HEK293 (cell line): ENCODE measurements at regions not wholly inside any gene's neighbourhood (a gene's known extent, or its start where the extent isn't known, plus 50 kb on each side); places are given as distances from the start of the nearest gene placed in this dataset.
"Not testable (repeated sequence)": the region's sequence is repeated elsewhere in the genome, so short reads cannot be mapped to it uniquely, and the experiment has no call there.

Experiments
- CTCF ChIA-PET: fragments of 350-600 bp; formaldehyde crosslinking; extraction: SDS; loops from one replicate; lab custom pipeline; 2021; ENCODE audit warnings: antibody characterized with exemption; lab: Yijun Ruan, JAX
- POLR2A ChIA-PET: fragments of 300-600 bp; formaldehyde crosslinking; extraction: SDS; loops from one replicate; lab custom pipeline; 2020; ENCODE audit warnings: antibody characterized with exemption, inconsistent platforms; lab: Yijun Ruan, JAX
- H3K27ac ChIP-seq: fragments of 200-500 bp; sonication (Bioruptor generic); 2 replicates; pipeline ENCODE4 v1.5.1; 2014; ENCODE audit warnings: low read depth, low read length, control low read depth, inconsistent platforms; ENCODE audit errors: extremely low read depth
- H3K36me3 ChIP-seq, 2 experiments: fragments of 200-500 bp in 1 of 2; sonication (Bioruptor generic) in 1 of 2; 1 replicate in 1 of 2; 2 replicates in 1 of 2; pipeline ENCODE4 v1.5.1; 2014 to 2017; ENCODE audit warnings: inconsistent platforms in 2 of 2, low read length in 2 of 2; ENCODE audit not compliant: control insufficient read depth in 2 of 2, insufficient read depth in 1 of 2
- H3K4me1 ChIP-seq: fragments of 200-500 bp; sonication (Bioruptor generic); 2 replicates; pipeline ENCODE4 v1.5.1; 2014; ENCODE audit warnings: mild to moderate bottlenecking, low read length, inconsistent platforms; ENCODE audit not compliant: control insufficient read depth, insufficient read depth
- H3K4me3 ChIP-seq: 2 replicates; pipeline ENCODE4 v1.5.1; 2011; ENCODE audit warnings: low read depth, mild to moderate bottlenecking, control low read depth, low read length, moderate library complexity
- H3K9me3 ChIP-seq: fragments of 200-500 bp; sonication (Bioruptor generic); 2 replicates; pipeline ENCODE4 v1.5.1; 2014; ENCODE audit warnings: low read depth, low read length, inconsistent platforms; ENCODE audit not compliant: control insufficient read depth, insufficient read depth
- BCL11A ChIP-seq: fragments of 450-650 bp; formaldehyde crosslinking; IDR thresholded peaks from 2 replicates; pipeline ENCODE4 v1.5.1; 2016; ENCODE audit warnings: low read depth, missing biosample characterization, missing genetic modification characterization
- HOXD13 ChIP-seq: sonication (generic); formaldehyde crosslinking; IDR thresholded peaks from 2 replicates; pipeline ENCODE4 v1.8.0; 2022; ENCODE audit warnings: missing genetic modification reagents, borderline replicate concordance
- KLF10 ChIP-seq: fragments of 450-650 bp; IDR thresholded peaks from 2 replicates; pipeline ENCODE4 v1.5.1; 2018; ENCODE audit warnings: missing biosample characterization, mild to moderate bottlenecking, missing genetic modification characterization
- OSR2 ChIP-seq: fragments of 450-650 bp; formaldehyde crosslinking; IDR thresholded peaks from 2 replicates; pipeline ENCODE4 v1.5.1; 2016; ENCODE audit warnings: missing biosample characterization, missing genetic modification characterization
- PBX3 ChIP-seq: sonication (generic); formaldehyde crosslinking; IDR thresholded peaks from 2 replicates; pipeline ENCODE4 v1.8.1; 2022; ENCODE audit warnings: mild to moderate bottlenecking, moderate library complexity, missing genetic modification reagents
- TCF7L2 ChIP-seq: IDR thresholded peaks from 2 replicates; pipeline ENCODE4 v1.6.1; 2011; ENCODE audit warnings: low read depth, mild to moderate bottlenecking, inconsistent platforms, low read length, moderate library complexity, borderline replicate concordance
- YY1 ChIP-seq: fragments of 450-650 bp; formaldehyde crosslinking; IDR thresholded peaks from 2 replicates; pipeline ENCODE4 v1.5.1; 2018; ENCODE audit warnings: missing biosample characterization, missing genetic modification characterization
- ZBTB1 ChIP-seq: fragments of 450-650 bp; formaldehyde crosslinking; IDR thresholded peaks from 2 replicates; pipeline ENCODE4 v1.5.1; 2016; ENCODE audit warnings: missing biosample characterization, missing genetic modification characterization
- ZBTB21 ChIP-seq: fragments of 450-650 bp; formaldehyde crosslinking; IDR thresholded peaks from 2 replicates; pipeline ENCODE4 v1.5.1; 2017; ENCODE audit warnings: missing biosample characterization, missing genetic modification characterization
- ZNF10 ChIP-seq: fragments of 450-650 bp; formaldehyde crosslinking; IDR thresholded peaks from 2 replicates; pipeline ENCODE4 v1.5.1; 2017; ENCODE audit warnings: missing biosample characterization, missing genetic modification characterization
- ZNF121 ChIP-seq: fragments of 450-650 bp; formaldehyde crosslinking; IDR thresholded peaks from 2 replicates; pipeline ENCODE4 v1.5.1; 2016; ENCODE audit warnings: missing biosample characterization, missing genetic modification characterization
- ZNF157 ChIP-seq: fragments of 450-650 bp; formaldehyde crosslinking; IDR thresholded peaks from 2 replicates; pipeline ENCODE4 v1.5.1; 2016; ENCODE audit warnings: missing biosample characterization, missing genetic modification characterization
- ZNF211 ChIP-seq: fragments of 450-650 bp; formaldehyde crosslinking; IDR thresholded peaks from 2 replicates; pipeline ENCODE4 v1.5.1; 2016; ENCODE audit warnings: low read depth, missing biosample characterization, missing genetic modification characterization
- ZNF221 ChIP-seq: fragments of 450-650 bp; formaldehyde crosslinking; IDR thresholded peaks from 2 replicates; pipeline ENCODE4 v1.5.1; 2017; ENCODE audit warnings: missing biosample characterization, missing genetic modification characterization, borderline replicate concordance
- ZNF274 ChIP-seq, 2 experiments: fragments of 200-500 bp in 1 of 2; fragments of 450-650 bp in 1 of 2; sonication (Bioruptor generic) in 1 of 2; formaldehyde crosslinking in 1 of 2; IDR thresholded peaks; 2 replicates each; pipeline versions ENCODE4 v1.5.1 to v1.6.1; 2014 to 2016; ENCODE audit warnings: borderline replicate concordance in 1 of 2, inconsistent platforms in 1 of 2, low read length in 1 of 2, missing biosample characterization in 1 of 2, missing genetic modification characterization in 1 of 2
- ZNF292 ChIP-seq: fragments of 450-650 bp; formaldehyde crosslinking; IDR thresholded peaks from 2 replicates; pipeline ENCODE4 v1.5.1; 2016; ENCODE audit warnings: low read depth, missing biosample characterization, missing genetic modification characterization, borderline replicate concordance
- ZNF394 ChIP-seq: fragments of 450-650 bp; formaldehyde crosslinking; IDR thresholded peaks from 2 replicates; pipeline ENCODE4 v1.5.1; 2016; ENCODE audit warnings: missing biosample characterization, missing genetic modification characterization, mild to moderate bottlenecking, moderate library complexity, borderline replicate concordance
- ZNF610 ChIP-seq: fragments of 450-650 bp; formaldehyde crosslinking; IDR thresholded peaks from 2 replicates; pipeline ENCODE4 v1.5.1; 2016; ENCODE audit warnings: missing biosample characterization, missing genetic modification characterization, borderline replicate concordance
- ZNF624 ChIP-seq: fragments of 450-650 bp; formaldehyde crosslinking; IDR thresholded peaks from 2 replicates; pipeline ENCODE4 v1.5.1; 2017; ENCODE audit warnings: missing biosample characterization, missing genetic modification characterization
- ZNF629 ChIP-seq: fragments of 450-650 bp; formaldehyde crosslinking; IDR thresholded peaks from 2 replicates; pipeline ENCODE4 v1.5.1; 2017; ENCODE audit warnings: missing biosample characterization, missing genetic modification characterization
- ZNF658 ChIP-seq: fragments of 450-650 bp; formaldehyde crosslinking; IDR thresholded peaks from 2 replicates; pipeline ENCODE4; 2016; ENCODE audit warnings: missing biosample characterization, missing genetic modification characterization
- ZNF768 ChIP-seq: fragments of 450-650 bp; formaldehyde crosslinking; IDR thresholded peaks from 2 replicates; pipeline ENCODE4 v1.5.1; 2018; ENCODE audit warnings: missing biosample characterization, mild to moderate bottlenecking, missing genetic modification characterization
- ZSCAN16 ChIP-seq: fragments of 450-650 bp; formaldehyde crosslinking; IDR thresholded peaks from 2 replicates; pipeline ENCODE4 v1.5.1; 2016; ENCODE audit warnings: missing biosample characterization, missing genetic modification characterization

GRCh38 chr1:29388170-29388569 lies 151.8 kb downstream of the PTPRU start:
- POLR2A ChIA-PET, result no interaction called here
- H3K4me3 ChIP-seq, result no peak overlapping the region
- peak; percentile 17; the same call in 1 of the 2 replicates for TF ChIP-seq ZNF768 (tag by site-specific recombination)
- no peak for TF ChIP-seq TCF7L2
- no peak for TF ChIP-seq OSR2 (tag by site-specific recombination)
- no peak for TF ChIP-seq PBX3
- TF ChIP-seq, all 188 proteins: peak for 1
- H3K27ac ChIP-seq, result no peak overlapping the region
- no peaks in the 10 kb centered on the region for H3K36me3 ChIP-seq
- no peaks in the 10 kb centered on the region for H3K4me1 ChIP-seq
- CTCF ChIA-PET, result no interaction called here
- H3K9me3 ChIP-seq, result no peaks in the 10 kb centered on the region

- H3K36me3 ChIP-seq, result no peaks in the 10 kb centered on the region
- no peaks in the 10 kb centered on the region for H3K4me1 ChIP-seq
- TF ChIP-seq ZNF10 (no peak), ZBTB1 (tag by site-specific recombination) (no peak), ZNF658 (no peak), BCL11A (tag by site-specific recombination) (no peak), ZNF157 (tag by site-specific recombination) (no peak), ZSCAN16 (tag by site-specific recombination) (no peak), HOXD13 (no peak), ZNF274 (IDR thresholded peaks at IDR 0.05; ENCODE audit: low read length) (no peak), ZNF274 (tag by site-specific recombination; IDR thresholded peaks at IDR 0.05; ENCODE audit: borderline replicate concordance) (no peak), ZNF394 (no peak), ZBTB21 (tag by site-specific recombination) (no peak), ZNF221 (tag by site-specific recombination) (no peak)
- H3K27ac ChIP-seq, result no peak overlapping the region
- no peak overlapping the region for H3K4me3 ChIP-seq
- CTCF ChIA-PET, result interaction anchor here (0.5 kb wide), 1 partner anchor 142 kb away, joined by 3 read pairs; no protein-coding TSS in a partner anchor
- no peaks in the 10 kb centered on the region for H3K9me3 ChIP-seq
- POLR2A ChIA-PET, result no interaction called here
Measured at GRCh38 chr1:29387210-29387609, 150.9 kb downstream of the PTPRU start.

GRCh38 chr1:29386453-29386852 lies 150.1 kb downstream of the PTPRU start:
- H3K9me3 ChIP-seq, H3K4me3 ChIP-seq, H3K4me1 ChIP-seq, H3K27ac ChIP-seq, POLR2A ChIA-PET, CTCF ChIA-PET, H3K36me3 ChIP-seq: not testable (repeated sequence)
- peak; percentile 85 for TF ChIP-seq ZNF121

- TF ChIP-seq ZNF629 (no peak), YY1 (tag by site-specific recombination) (no peak), KLF10 (tag by site-specific recombination) (no peak), ZNF610 (no peak), TCF7L2 (no peak), ZNF292 (no peak), ZNF211 (tag by site-specific recombination) (no peak), ZNF624 (tag by site-specific recombination) (no peak)
- Histone ChIP-seq H3K4me3 (no peak overlapping the region), H3K27ac (no peak overlapping the region), H3K36me3 (no peaks in the 10 kb centered on the region), H3K9me3 (no peaks in the 10 kb centered on the region), H3K4me1 (no peaks in the 10 kb centered on the region)
- CTCF ChIA-PET, result interaction anchor here (0.6 kb wide), 1 partner anchor 1372 kb away, joined by 4 read pairs; no protein-coding TSS in a partner anchor
- POLR2A ChIA-PET, result no interaction called here
Measured at GRCh38 chr1:29385966-29386365, 149.6 kb downstream of the PTPRU start.
